ENCODE measurements at regions not wholly inside any gene's neighbourhood (a gene's known extent, or its start where the extent isn't known, plus 50 kb on each side); places are given as distances from the start of the nearest gene placed in this dataset.

DNA sequence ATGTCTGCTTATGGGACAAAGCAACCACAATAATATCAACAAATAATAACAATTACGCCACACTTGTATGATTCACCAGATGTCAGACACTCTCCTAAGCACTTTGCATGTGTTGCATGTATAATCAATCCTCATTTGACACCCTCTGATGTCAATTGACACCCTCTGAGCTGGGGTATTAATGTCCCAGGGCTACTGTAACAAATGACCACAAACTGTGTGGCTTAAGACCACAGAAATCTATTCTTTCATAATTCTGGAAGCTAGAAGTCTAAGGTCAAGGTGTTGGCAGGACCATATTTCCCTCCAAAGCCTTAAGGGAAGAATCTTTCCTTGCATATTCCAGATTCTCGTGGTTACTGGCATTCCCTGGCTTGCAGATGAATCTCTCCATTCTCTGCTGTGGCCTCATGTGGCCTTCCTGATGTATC, 112.7 kb downstream of the NPIPB5 start:
- TF ChIP-seq, protein P1, sequence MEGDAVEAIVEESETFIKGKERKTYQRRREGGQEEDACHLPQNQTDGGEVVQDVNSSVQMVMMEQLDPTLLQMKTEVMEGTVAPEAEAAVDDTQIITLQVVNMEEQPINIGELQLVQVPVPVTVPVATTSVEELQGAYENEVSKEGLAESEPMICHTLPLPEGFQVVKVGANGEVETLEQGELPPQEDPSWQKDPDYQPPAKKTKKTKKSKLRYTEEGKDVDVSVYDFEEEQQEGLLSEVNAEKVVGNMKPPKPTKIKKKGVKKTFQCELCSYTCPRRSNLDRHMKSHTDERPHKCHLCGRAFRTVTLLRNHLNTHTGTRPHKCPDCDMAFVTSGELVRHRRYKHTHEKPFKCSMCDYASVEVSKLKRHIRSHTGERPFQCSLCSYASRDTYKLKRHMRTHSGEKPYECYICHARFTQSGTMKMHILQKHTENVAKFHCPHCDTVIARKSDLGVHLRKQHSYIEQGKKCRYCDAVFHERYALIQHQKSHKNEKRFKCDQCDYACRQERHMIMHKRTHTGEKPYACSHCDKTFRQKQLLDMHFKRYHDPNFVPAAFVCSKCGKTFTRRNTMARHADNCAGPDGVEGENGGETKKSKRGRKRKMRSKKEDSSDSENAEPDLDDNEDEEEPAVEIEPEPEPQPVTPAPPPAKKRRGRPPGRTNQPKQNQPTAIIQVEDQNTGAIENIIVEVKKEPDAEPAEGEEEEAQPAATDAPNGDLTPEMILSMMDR (IDR thresholded peaks at IDR 0.05): no peak
- TF ChIP-seq POLR2A (IDR thresholded peaks at IDR 0.05): no peak
